GM13976 (cell line): ENCODE measurements at regions not wholly inside any gene's neighbourhood (a gene's known extent, or its start where the extent isn't known, plus 50 kb on each side); places are given as distances from the start of the nearest gene placed in this dataset.
"Not testable (repeated sequence)": the region's sequence is repeated elsewhere in the genome, so short reads cannot be mapped to it uniquely, and the experiment has no call there.

Experiments
- DNase-seq: peaks from one replicate; pipeline ENCODE4 v3.0.0; 2012; ENCODE audit warnings: low spot score
- CTCF ChIP-seq: IDR thresholded peaks from 2 replicates; pipeline ENCODE4 v1.5.1; 2012; ENCODE audit warnings: borderline replicate concordance, mild to moderate bottlenecking; ENCODE audit not compliant: insufficient read depth; ENCODE audit errors: extremely low read depth, missing control alignments, control extremely low read depth
- in situ Hi-C: fragments of 300-500 bp; cut with MboI; formaldehyde crosslinking; loops from one replicate; pipeline ENCODE4 v1.12.0; 2022; ENCODE audit warnings: low sequenced_read_pairs, mixed read lengths, inconsistent platforms; ENCODE audit not compliant: unreplicated experiment

- in situ Hi-C loops: no loop called here
- no peak for DNase-seq
- no peak for TF ChIP-seq CTCF
Observed at GRCh38 chr17:33704856-33705255, 411.8 kb upstream of the ASIC2 start.

DNA sequence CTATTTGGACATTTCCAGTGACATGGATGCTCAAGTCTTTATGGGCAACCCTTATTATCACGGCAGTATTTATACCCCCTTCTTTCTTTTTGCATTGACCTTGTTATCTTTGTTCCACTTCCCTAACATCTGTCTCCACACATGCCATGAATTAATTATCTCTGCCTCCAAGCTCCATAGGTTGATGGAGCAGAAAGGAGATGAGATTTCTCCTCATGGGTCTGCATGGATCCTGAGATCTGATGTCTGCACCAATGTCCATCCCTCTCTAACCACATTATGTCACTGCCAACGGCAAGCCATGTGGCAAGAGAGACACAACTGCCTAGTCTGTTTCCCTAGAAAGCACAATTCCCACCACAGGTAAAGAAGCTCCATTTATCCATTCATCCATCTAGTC lies 416.8 kb upstream of the ASIC2 start:
- DNase-seq: no peak
- in situ Hi-C loops: no loop called here
- no peak for TF ChIP-seq CTCF

- TF ChIP-seq CTCF: no peak
- no peak for DNase-seq
- in situ Hi-C loops: no loop called here
Observed at GRCh38 chr17:33712120-33712519, 419.0 kb upstream of the ASIC2 start.

DNA sequence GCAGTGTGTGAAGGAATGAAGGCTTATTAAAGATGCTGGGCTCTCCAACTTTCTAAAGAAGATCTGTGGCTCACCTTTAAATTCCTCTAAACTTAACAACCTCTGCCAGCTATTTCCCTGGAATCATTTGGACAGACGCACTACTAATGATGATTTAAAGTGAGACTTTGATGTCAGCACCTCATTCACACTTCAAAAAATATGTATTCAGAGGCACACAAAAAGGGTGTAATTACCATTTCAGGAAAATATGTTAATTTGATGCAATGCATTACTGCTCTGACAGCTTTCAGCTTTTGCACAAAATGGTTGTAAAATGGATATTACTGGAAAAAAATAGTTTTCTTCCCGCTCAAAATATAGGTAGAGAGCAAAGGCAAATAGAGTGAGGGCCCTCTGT lies 423.9 kb upstream of the ASIC2 start:
- no peak for DNase-seq
- in situ Hi-C loops: no loop called here
- no peak for TF ChIP-seq CTCF

DNA sequence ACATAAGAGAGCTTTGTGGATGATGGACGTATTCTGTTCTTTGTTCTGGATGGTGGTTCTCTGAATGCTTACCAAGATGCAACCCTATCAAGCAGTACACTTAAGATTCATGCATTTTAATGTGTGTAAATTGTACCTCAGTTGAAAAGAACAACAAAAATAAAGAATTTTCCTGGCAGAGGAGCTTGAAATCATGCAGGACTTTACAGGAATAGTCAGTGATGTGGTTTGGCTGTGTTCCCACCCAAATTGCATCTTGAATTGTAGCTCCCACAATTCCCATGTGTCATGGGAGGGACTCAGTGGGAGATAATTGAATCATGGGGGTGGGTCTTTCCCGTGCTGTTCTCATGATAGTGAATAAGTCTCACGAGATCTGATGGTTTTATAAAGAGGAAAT lies 430.6 kb upstream of the ASIC2 start:
- in situ Hi-C loops, DNase-seq: not testable (repeated sequence)

- TF ChIP-seq CTCF: peak; percentile 80
- peak; percentile 47 for DNase-seq
- in situ Hi-C loops: no loop called here
Observed at GRCh38 chr17:33725675-33726271, 432.7 kb upstream of the ASIC2 start.

DNA sequence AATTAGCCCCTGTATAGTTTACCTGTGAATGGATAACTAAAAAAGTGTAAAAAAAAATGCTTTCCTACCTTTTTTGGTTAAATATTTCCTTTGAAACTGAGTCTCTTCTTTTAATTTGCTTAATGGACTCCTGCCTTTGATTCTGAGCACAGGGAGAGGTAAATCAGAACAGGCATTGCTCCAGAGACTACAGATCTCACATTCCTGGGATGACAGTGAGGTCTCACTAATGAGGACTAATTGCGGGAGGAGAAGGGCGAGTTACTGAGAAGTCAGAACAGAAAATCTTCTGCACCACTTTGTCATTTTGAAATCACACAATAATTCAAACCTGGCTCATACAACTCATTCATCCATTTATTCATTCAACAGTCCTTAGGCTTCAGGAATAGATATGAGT lies 437.0 kb upstream of the ASIC2 start:
- in situ Hi-C loops: no loop called here
- no peak for TF ChIP-seq CTCF

More for the DNA sequence above, 437.0 kb upstream of the ASIC2 start:
- no peak for DNase-seq
